ENCODE measurements at regions not wholly inside any gene's neighbourhood (a gene's known extent, or its start where the extent isn't known, plus 50 kb on each side); places are given as distances from the start of the nearest gene placed in this dataset.

GRCh38 chr1:94723894-94724293, 96.3 kb upstream of the SLC44A3 start:
- Mint-ChIP-seq H3K27me3 (ENCODE audit: low read depth) (peaks cover 13% of the 10 kb centered on the region), H3K4me3 (no peak overlapping the region), H3K4me1 (ENCODE audit: low read depth) (peaks cover 26% of the 10 kb centered on the region), H3K36me3 (ENCODE audit: low read depth) (no peaks in the 10 kb centered on the region), H3K27ac (no peak overlapping the region), H3K9me3 (no peaks in the 10 kb centered on the region)

DNA sequence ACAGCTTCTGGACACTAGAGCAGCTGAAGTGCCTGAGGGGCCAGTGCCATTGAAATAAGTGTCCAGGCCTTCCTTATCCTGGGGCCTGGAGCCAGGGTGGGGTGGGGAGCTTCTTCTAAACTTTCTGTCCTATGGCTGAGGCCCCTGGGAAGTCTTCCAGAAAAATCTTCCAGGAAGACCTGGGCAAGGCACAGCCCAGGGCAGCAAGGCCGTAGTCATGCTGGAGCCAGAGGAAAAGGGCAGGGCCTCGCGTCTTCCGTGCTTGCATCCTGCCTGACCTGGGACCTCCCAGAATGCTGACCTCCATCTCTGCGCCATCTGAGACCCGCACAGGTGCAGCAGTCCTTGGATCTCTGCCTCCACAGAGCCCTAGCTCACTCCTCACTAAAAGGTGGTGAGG, 96.7 kb upstream of the SLC44A3 start:
- no peaks in the 10 kb centered on the region for H3K36me3 Mint-ChIP-seq (ENCODE audit: low read depth)
- H3K4me3 Mint-ChIP-seq: no peak overlapping the region
- H3K4me1 Mint-ChIP-seq (ENCODE audit: low read depth): peaks cover 26% of the 10 kb centered on the region
- no peak overlapping the region for H3K27ac Mint-ChIP-seq
- peaks cover 13% of the 10 kb centered on the region for H3K27me3 Mint-ChIP-seq (ENCODE audit: low read depth)
- H3K9me3 Mint-ChIP-seq: no peaks in the 10 kb centered on the region

DNA sequence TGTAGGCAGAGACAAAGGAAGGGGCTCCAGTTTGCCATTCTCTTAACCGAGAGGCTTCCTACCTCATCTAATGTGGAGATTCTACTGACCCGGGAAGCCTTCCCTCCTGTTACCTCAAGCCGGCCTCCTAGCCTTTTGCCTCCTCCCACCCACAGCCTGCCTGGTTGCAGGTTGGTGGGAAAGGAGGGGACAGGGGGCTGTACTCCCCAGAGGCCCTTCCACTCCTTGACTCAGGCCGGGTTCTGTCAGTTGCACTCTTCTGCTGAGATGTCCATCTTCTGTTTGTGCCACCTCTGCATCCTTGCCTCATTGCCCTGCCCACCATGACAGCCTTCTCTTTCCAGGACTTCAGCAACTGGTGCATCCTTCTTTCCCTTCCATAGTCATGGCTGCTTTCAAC, 98.0 kb upstream of the SLC44A3 start:
- H3K9me3 Mint-ChIP-seq: no peaks in the 10 kb centered on the region
- no peak overlapping the region for H3K27ac Mint-ChIP-seq
- no peaks in the 10 kb centered on the region for H3K36me3 Mint-ChIP-seq (ENCODE audit: low read depth)
- peaks cover 26% of the 10 kb centered on the region for H3K4me1 Mint-ChIP-seq (ENCODE audit: low read depth)
- no peak overlapping the region for H3K4me3 Mint-ChIP-seq
- peaks cover 11% of the 10 kb centered on the region for H3K27me3 Mint-ChIP-seq (ENCODE audit: low read depth)

DNA sequence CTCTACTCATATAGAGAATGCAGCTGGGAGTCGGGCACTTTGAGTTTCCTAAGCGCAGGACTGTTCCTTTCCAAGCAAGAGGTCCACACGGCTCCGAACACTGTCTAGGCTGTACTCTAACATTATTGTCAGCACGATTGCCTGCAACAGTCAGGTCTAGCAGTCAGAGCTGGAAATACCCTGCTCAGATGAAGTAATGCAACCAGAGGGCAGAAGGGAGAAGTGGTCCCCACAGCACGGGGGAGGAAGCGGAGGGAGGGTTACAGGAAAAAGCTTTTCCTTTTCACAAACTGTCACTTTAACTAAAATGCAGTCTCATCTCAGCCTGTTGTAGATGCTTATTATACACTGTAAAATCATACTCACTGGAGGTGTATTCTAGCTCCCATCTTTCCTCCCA, 98.9 kb upstream of the SLC44A3 start:
- peaks cover 28% of the 10 kb centered on the region for H3K4me1 Mint-ChIP-seq (ENCODE audit: low read depth)
- no peaks in the 10 kb centered on the region for H3K36me3 Mint-ChIP-seq (ENCODE audit: low read depth)
- H3K9me3 Mint-ChIP-seq: no peaks in the 10 kb centered on the region
- H3K4me3 Mint-ChIP-seq: peak overlapping the region; percentile 4
- peak overlapping the region; percentile 53 for H3K27ac Mint-ChIP-seq
- H3K27me3 Mint-ChIP-seq (ENCODE audit: low read depth): peaks cover 12% of the 10 kb centered on the region

DNA sequence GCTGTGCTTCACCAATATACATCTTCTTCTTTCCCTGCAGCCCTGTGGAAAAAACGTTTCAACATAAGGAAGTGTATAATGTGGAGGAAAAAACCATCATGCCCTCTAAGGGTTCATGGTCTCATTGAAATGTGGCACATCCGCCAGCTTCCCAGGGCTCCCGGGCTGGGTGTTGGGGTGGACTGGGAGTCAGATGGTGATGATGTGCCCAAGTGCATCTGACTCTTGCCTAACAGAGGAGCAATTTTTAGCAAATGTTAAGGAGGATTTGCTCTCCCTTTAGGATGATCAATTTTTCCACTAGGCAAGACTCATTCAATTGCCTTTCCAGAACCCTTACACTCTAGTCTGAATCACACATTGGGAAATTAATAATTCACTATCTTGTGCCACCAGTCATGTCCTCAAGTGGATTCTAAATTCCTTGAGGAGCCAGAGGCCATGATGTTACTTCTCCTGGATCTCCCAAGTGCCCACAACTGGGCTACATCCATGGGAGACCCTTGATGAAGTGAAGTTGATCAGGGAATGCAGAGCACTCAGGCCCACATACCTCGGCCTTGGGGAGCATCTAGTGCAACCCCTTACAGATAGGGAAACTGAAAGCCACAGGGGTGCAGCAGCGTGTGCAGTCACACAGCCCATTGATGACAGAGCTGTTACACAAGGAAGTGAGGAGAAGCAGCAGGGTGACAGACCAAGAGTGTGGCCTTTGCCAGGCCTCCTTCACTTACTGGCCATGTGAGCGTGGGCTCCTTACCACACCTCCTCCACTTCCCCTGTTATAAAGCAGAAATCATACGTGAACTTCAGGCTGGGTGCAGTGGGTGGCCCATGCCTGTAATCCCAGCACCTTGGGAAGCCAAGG, 100.0 kb upstream of the SLC44A3 start:
- H3K9me3 Mint-ChIP-seq: no peaks in the 10 kb centered on the region
- no peaks in the 10 kb centered on the region for H3K36me3 Mint-ChIP-seq (ENCODE audit: low read depth)
- peaks cover 10% of the 10 kb centered on the region for H3K27me3 Mint-ChIP-seq (ENCODE audit: low read depth)
- peak overlapping the region; percentile 23 for H3K4me3 Mint-ChIP-seq
- H3K27ac Mint-ChIP-seq: peak overlapping the region; percentile 83
- peaks cover 28% of the 10 kb centered on the region for H3K4me1 Mint-ChIP-seq (ENCODE audit: low read depth)

- Mint-ChIP-seq H3K4me3 (no peak overlapping the region), H3K4me1 (ENCODE audit: low read depth) (peaks cover 27% of the 10 kb centered on the region), H3K9me3 (no peaks in the 10 kb centered on the region), H3K27ac (no peak overlapping the region), H3K36me3 (ENCODE audit: low read depth) (no peaks in the 10 kb centered on the region), H3K27me3 (ENCODE audit: low read depth) (peaks cover 9% of the 10 kb centered on the region)
Observed at GRCh38 chr1:94716965-94717364, 103.2 kb upstream of the SLC44A3 start.

DNA sequence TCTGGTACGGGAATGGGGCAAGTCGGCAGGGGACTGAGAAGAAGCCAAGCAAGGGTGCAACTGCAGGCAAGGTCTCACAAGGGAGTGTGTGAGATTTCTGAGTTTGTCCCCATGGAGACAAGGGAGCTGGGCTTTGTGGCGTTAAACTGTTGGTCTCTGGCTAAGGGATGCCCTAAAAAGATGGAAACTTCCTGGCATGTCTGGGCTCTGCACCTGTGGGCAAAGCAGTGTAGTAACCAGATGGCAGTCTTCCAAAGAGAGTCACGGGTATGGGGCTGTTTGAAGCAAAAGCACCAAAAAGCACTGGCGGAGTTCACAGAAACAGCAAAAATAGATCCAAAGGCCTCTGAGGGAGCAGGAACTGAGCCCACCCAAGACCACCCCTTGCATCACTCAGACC, 104.8 kb upstream of the SLC44A3 start:
- no peak overlapping the region for H3K27ac Mint-ChIP-seq
- H3K9me3 Mint-ChIP-seq: no peaks in the 10 kb centered on the region
- H3K4me1 Mint-ChIP-seq (ENCODE audit: low read depth): peaks cover 12% of the 10 kb centered on the region
- peaks cover 9% of the 10 kb centered on the region for H3K27me3 Mint-ChIP-seq (ENCODE audit: low read depth)
- H3K36me3 Mint-ChIP-seq (ENCODE audit: low read depth): no peaks in the 10 kb centered on the region
- no peak overlapping the region for H3K4me3 Mint-ChIP-seq

GRCh38 chr1:94714552-94714951, 105.6 kb upstream of the SLC44A3 start:
- H3K27me3 Mint-ChIP-seq (ENCODE audit: low read depth): peaks cover 10% of the 10 kb centered on the region
- peaks cover 6% of the 10 kb centered on the region for H3K4me1 Mint-ChIP-seq (ENCODE audit: low read depth)
- no peaks in the 10 kb centered on the region for H3K36me3 Mint-ChIP-seq (ENCODE audit: low read depth)
- no peak overlapping the region for H3K27ac Mint-ChIP-seq
- no peaks in the 10 kb centered on the region for H3K9me3 Mint-ChIP-seq
- no peak overlapping the region for H3K4me3 Mint-ChIP-seq

DNA sequence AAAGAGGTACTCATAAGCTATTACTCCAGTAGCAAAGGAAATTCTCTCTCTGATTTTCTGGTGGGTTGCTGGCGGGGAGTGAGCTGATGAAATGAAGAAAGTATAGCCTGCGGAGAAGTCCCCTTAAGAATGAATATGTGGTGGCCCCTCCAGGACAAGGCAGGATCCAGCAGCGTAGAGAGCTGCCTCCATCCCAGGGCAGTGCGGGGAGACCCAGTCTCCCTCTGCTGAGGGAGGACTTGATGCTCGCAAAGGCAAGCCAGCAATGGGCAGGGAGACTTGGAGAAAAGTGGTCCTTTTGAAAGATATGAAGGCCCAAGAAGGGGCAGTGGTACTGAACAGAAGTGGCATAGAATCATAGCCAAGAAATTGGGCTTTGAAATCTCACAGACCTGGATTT, 106.0 kb upstream of the SLC44A3 start:
- no peak overlapping the region for H3K4me3 Mint-ChIP-seq
- peaks cover 13% of the 10 kb centered on the region for H3K27me3 Mint-ChIP-seq (ENCODE audit: low read depth)
- no peaks in the 10 kb centered on the region for H3K9me3 Mint-ChIP-seq
- H3K36me3 Mint-ChIP-seq (ENCODE audit: low read depth): no peaks in the 10 kb centered on the region
- H3K27ac Mint-ChIP-seq: no peak overlapping the region
- peaks cover 6% of the 10 kb centered on the region for H3K4me1 Mint-ChIP-seq (ENCODE audit: low read depth)

DNA sequence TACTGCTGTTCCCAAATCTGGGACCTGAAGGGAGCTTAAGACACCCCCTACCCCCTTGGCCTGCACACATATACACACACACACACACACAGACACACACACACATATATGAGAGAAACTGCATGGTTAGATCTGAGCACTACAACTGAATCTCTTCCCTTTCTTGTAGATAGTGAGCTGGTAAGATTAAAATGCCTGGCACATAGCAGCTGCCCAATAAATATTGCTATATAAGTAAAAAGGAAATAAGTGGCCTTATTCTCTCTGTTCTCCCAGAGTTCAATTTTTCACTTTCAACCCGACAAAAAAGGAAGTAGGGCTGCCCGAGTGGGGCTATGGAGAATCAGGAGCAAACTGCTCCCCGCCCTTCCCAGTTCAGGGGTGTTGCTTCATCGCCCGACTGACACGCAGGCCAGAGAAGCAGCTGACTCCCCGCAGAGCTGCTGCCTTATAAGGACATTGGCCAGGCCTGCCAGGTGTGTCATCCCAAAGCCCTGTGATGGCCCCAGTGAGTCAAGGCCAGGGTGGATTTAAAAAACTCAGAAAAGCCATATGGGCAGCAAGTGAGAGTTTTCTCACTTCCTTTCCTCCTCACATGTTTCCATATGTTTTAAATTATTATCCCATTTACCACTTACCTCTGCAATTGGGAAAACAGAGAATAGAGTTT, 106.5 kb upstream of the SLC44A3 start:
- Mint-ChIP-seq H3K9me3 (no peaks in the 10 kb centered on the region), H3K4me3 (no peak overlapping the region), H3K36me3 (ENCODE audit: low read depth) (no peaks in the 10 kb centered on the region), H3K27me3 (ENCODE audit: low read depth) (peaks cover 13% of the 10 kb centered on the region), H3K4me1 (ENCODE audit: low read depth) (peaks cover 6% of the 10 kb centered on the region), H3K27ac (no peak overlapping the region)

GRCh38 chr1:94709891-94710581, 110.1 kb upstream of the SLC44A3 start:
- Mint-ChIP-seq H3K4me1 (ENCODE audit: low read depth) (peaks cover 3% of the 10 kb centered on the region), H3K9me3 (no peaks in the 10 kb centered on the region), H3K36me3 (ENCODE audit: low read depth) (no peaks in the 10 kb centered on the region), H3K4me3 (no peak overlapping the region), H3K27ac (no peak overlapping the region), H3K27me3 (ENCODE audit: low read depth) (peaks cover 12% of the 10 kb centered on the region)

- Mint-ChIP-seq H3K27me3 (ENCODE audit: low read depth) (peaks cover 11% of the 10 kb centered on the region), H3K9me3 (no peaks in the 10 kb centered on the region), H3K4me1 (ENCODE audit: low read depth) (peaks cover 3% of the 10 kb centered on the region), H3K36me3 (ENCODE audit: low read depth) (no peaks in the 10 kb centered on the region), H3K27ac (no peak overlapping the region), H3K4me3 (no peak overlapping the region)
Observed at GRCh38 chr1:94708811-94709210, 111.3 kb upstream of the SLC44A3 start.

DNA sequence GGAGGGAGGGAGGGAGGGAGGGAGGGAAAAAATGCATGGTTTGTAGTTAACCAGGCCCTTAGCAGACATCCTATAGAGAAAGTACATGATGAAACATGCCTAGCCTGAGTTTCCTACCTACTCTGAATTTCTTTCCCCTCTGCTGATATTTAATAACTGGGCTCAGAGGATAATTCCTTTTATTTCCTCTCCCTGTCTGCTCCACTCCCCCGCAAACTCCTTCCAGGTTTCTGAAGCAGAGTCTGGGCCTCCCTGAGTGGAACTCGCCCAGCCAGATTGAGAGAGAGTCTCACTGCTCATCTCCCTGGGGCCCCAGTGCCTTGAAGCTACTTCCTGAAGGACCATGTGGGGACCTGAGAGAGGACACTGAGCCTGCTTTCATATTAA, 111.9 kb upstream of the SLC44A3 start:
- Mint-ChIP-seq H3K4me1 (ENCODE audit: low read depth) (peaks cover under 1% of the 10 kb centered on the region), H3K36me3 (ENCODE audit: low read depth) (no peaks in the 10 kb centered on the region), H3K4me3 (no peak overlapping the region), H3K9me3 (no peaks in the 10 kb centered on the region), H3K27ac (no peak overlapping the region), H3K27me3 (ENCODE audit: low read depth) (peaks cover 11% of the 10 kb centered on the region)

- Mint-ChIP-seq H3K36me3 (ENCODE audit: low read depth) (no peaks in the 10 kb centered on the region), H3K27me3 (ENCODE audit: low read depth) (peaks cover 11% of the 10 kb centered on the region), H3K4me1 (ENCODE audit: low read depth) (no peaks in the 10 kb centered on the region), H3K27ac (no peak overlapping the region), H3K4me3 (no peak overlapping the region), H3K9me3 (no peaks in the 10 kb centered on the region)
Observed at GRCh38 chr1:94707321-94708298, 112.5 kb upstream of the SLC44A3 start.

Measured in T-helper 1 cell treated with Interleukin-12 subunit alpha and Interleukin-12 subunit beta and Interleukin-4 antibody, amounts not matched to agents 30 μg/mL and 1 μg/mL, for 36 hours (primary cell).